NB4 (cell line): ENCODE measurements at regions not wholly inside any gene's neighbourhood (a gene's known extent, or its start where the extent isn't known, plus 50 kb on each side); places are given as distances from the start of the nearest gene placed in this dataset.

ENCODE experiments used
- MAX ChIP-seq: IDR thresholded peaks from 2 replicates; pipeline ENCODE4 v1.6.1; 2011; ENCODE audit warnings: low read depth, low read length
- MYC ChIP-seq: IDR thresholded peaks from 2 replicates; pipeline ENCODE4 v1.6.1; 2011; ENCODE audit warnings: low read depth, low read length
- POLR2A ChIP-seq: IDR thresholded peaks from 2 replicates; pipeline ENCODE4 v1.6.1; 2011; ENCODE audit warnings: mild to moderate bottlenecking; ENCODE audit not compliant: insufficient read length; ENCODE audit errors: extremely low read depth
- TF ChIP-seq, protein P1 (sequence below): IDR thresholded peaks from one replicate; pipeline ENCODE4 v1.5.1; 2012; ENCODE audit warnings: low read depth, low read length

DNA sequence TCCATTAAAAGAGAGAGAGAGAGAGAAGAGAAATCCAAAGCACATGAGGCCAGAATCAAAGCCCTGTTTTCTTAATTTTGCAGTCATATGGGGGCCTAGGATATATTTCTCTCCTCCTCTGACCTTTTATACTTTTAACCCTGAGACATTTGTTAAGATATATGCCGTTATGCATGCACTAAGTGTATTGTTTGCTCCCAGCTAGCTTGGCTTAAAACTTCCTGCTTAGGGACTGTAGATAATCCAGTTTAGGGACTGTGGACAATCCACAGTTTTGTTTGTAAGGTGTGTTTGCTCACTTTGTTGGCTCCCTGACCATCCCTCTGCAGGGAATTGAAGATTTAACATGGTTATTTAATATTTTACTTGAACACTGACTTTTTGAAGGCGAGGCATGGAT lies 166.3 kb upstream of the TSHZ2 start:
- TF ChIP-seq, protein P1, sequence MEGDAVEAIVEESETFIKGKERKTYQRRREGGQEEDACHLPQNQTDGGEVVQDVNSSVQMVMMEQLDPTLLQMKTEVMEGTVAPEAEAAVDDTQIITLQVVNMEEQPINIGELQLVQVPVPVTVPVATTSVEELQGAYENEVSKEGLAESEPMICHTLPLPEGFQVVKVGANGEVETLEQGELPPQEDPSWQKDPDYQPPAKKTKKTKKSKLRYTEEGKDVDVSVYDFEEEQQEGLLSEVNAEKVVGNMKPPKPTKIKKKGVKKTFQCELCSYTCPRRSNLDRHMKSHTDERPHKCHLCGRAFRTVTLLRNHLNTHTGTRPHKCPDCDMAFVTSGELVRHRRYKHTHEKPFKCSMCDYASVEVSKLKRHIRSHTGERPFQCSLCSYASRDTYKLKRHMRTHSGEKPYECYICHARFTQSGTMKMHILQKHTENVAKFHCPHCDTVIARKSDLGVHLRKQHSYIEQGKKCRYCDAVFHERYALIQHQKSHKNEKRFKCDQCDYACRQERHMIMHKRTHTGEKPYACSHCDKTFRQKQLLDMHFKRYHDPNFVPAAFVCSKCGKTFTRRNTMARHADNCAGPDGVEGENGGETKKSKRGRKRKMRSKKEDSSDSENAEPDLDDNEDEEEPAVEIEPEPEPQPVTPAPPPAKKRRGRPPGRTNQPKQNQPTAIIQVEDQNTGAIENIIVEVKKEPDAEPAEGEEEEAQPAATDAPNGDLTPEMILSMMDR: no peak
- no peak for TF ChIP-seq POLR2A
- no peak for TF ChIP-seq MAX
- no peak for TF ChIP-seq MYC
